WTC11 (cell line): ENCODE measurements at regions not wholly inside any gene's neighbourhood (a gene's known extent, or its start where the extent isn't known, plus 50 kb on each side); places are given as distances from the start of the nearest gene placed in this dataset.

Experiments used
- ATAC-seq: fragments of 200-7000 bp; cut with Tn5 transposase; 2 replicates; pipeline ENCODE4 v1.10.0; 2021; ENCODE audit warnings: mild to moderate bottlenecking, moderate library complexity
- CTCF ChIA-PET: fragments of 300-600 bp; sonication (Branson Sonifier 250); formaldehyde crosslinking; loops from one replicate; lab custom pipeline; 2021; ENCODE audit warnings: antibody characterized with exemption; lab: Charles Lee
- POLR2A ChIA-PET: fragments of 350-600 bp; sonication (Branson Sonifier 250); formaldehyde crosslinking; loops from one replicate; lab custom pipeline; 2021; ENCODE audit warnings: antibody characterized with exemption; lab: Charles Lee
- DNase-seq: peaks from one replicate; pipeline ENCODE4 v3.0.0; 2021; ENCODE audit warnings: low spot score
- H3K27ac Mint-ChIP-seq: 2 replicates; pipeline ENCODE4 v1.8.0; 2021; ENCODE audit warnings: mixed read lengths
- H3K27me3 Mint-ChIP-seq: 2 replicates; pipeline ENCODE4 v1.8.0; 2021; ENCODE audit warnings: low read depth, mild to moderate bottlenecking, moderate library complexity, mixed read lengths
- H3K36me3 Mint-ChIP-seq: 2 replicates; pipeline ENCODE4 v1.8.0; 2021; ENCODE audit warnings: mixed read lengths
- H3K4me1 Mint-ChIP-seq: 2 replicates; pipeline ENCODE4 v1.8.0; 2022; ENCODE audit warnings: mixed read lengths
- H3K4me3 Mint-ChIP-seq: 2 replicates; pipeline ENCODE4 v1.8.0; 2021; ENCODE audit warnings: mild to moderate bottlenecking, moderate library complexity, mixed read lengths
- H3K9me3 Mint-ChIP-seq: 2 replicates; pipeline ENCODE4 v1.8.0; 2021; ENCODE audit warnings: mixed read lengths
- ATF1 ChIP-seq: sonication (generic); formaldehyde crosslinking; IDR thresholded peaks from 2 replicates; pipeline ENCODE4 v1.8.1; 2023; ENCODE audit warnings: mild to moderate bottlenecking, moderate library complexity, missing genetic modification reagents
- CBFB ChIP-seq: sonication (generic); formaldehyde crosslinking; IDR thresholded peaks from 2 replicates; pipeline ENCODE4 v1.8.1; 2022; ENCODE audit warnings: mild to moderate bottlenecking, low read depth, missing genetic modification reagents
- ELF4 ChIP-seq: sonication (generic); formaldehyde crosslinking; IDR thresholded peaks from 2 replicates; pipeline ENCODE4 v1.8.1; 2022; ENCODE audit warnings: low read depth, mild to moderate bottlenecking, moderate library complexity, missing genetic modification reagents
- FOXP1 ChIP-seq: sonication (generic); formaldehyde crosslinking; IDR thresholded peaks from 2 replicates; pipeline ENCODE4 v1.8.0; 2022; ENCODE audit warnings: missing genetic modification reagents, mild to moderate bottlenecking, moderate library complexity, borderline replicate concordance
- GTF2I ChIP-seq: fragments of 250-450 bp; sonication (Bioruptor Pico); conservative IDR thresholded peaks from 2 replicates; pipeline ENCODE4 v1.4.0; 2021; ENCODE audit warnings: mild to moderate bottlenecking
- IRF2 ChIP-seq: sonication (generic); formaldehyde crosslinking; IDR thresholded peaks from 2 replicates; pipeline ENCODE4 v1.8.0; 2022; ENCODE audit warnings: low read depth, missing genetic modification reagents, borderline replicate concordance
- KAT7 ChIP-seq: sonication (generic); formaldehyde crosslinking; IDR thresholded peaks from 2 replicates; pipeline ENCODE4 v1.8.1; 2023; ENCODE audit warnings: missing genetic modification reagents, mild to moderate bottlenecking, borderline replicate concordance
- NFATC4 ChIP-seq: fragments of 250-450 bp; sonication (Bioruptor Pico); IDR thresholded peaks from 2 replicates; pipeline ENCODE4 v1.9.0; 2021; ENCODE audit warnings: mild to moderate bottlenecking
- NFYB ChIP-seq: sonication (generic); formaldehyde crosslinking; conservative IDR thresholded peaks from 2 replicates; pipeline ENCODE4 v1.8.0; 2022; ENCODE audit warnings: low read depth, missing genetic modification reagents
- NR2C2 ChIP-seq: sonication (generic); formaldehyde crosslinking; IDR thresholded peaks from 2 replicates; pipeline ENCODE4 v1.8.0; 2022; ENCODE audit warnings: mild to moderate bottlenecking, missing genetic modification reagents
- NR3C1 ChIP-seq: sonication (generic); formaldehyde crosslinking; conservative IDR thresholded peaks from 2 replicates; pipeline ENCODE4 v1.8.1; 2023; ENCODE audit warnings: low read depth, mild to moderate bottlenecking, missing genetic modification reagents
- RORB ChIP-seq: fragments of 250-450 bp; sonication (Bioruptor Pico); IDR thresholded peaks from 2 replicates; pipeline ENCODE4 v1.9.0; 2021; ENCODE audit warnings: mild to moderate bottlenecking
- SP1 ChIP-seq: sonication (generic); formaldehyde crosslinking; conservative IDR thresholded peaks from 2 replicates; pipeline ENCODE4 v1.8.1; 2022; ENCODE audit warnings: missing genetic modification reagents
- ZNF232 ChIP-seq: sonication (generic); formaldehyde crosslinking; IDR thresholded peaks from 2 replicates; pipeline ENCODE4 v1.8.0; 2022; ENCODE audit warnings: mild to moderate bottlenecking, missing genetic modification reagents
- ZNF396 ChIP-seq: fragments of 250-450 bp; sonication (Bioruptor Pico); IDR thresholded peaks from 2 replicates; pipeline ENCODE4 v1.8.0; 2021; ENCODE audit warnings: mild to moderate bottlenecking, moderate library complexity, borderline replicate concordance
- ZNF423 ChIP-seq: fragments of 250-450 bp; sonication (Bioruptor Pico); IDR thresholded peaks from 2 replicates; pipeline ENCODE4 v2.1.2; 2022; ENCODE audit warnings: mild to moderate bottlenecking, moderate library complexity
- TF ChIP-seq, protein P1 (sequence below): sonication (generic); formaldehyde crosslinking; IDR thresholded peaks from 2 replicates; pipeline ENCODE4 v1.8.1; 2023; ENCODE audit warnings: mild to moderate bottlenecking, missing genetic modification reagents
- TF ChIP-seq, protein P2 (sequence below): sonication (generic); formaldehyde crosslinking; IDR thresholded peaks from 2 replicates; pipeline ENCODE4 v1.8.0; 2022; ENCODE audit warnings: mild to moderate bottlenecking, missing genetic modification reagents
- TF ChIP-seq, protein P3 (sequence below): sonication (generic); formaldehyde crosslinking; IDR thresholded peaks from 2 replicates; pipeline ENCODE4 v1.8.1; 2022; ENCODE audit warnings: missing genetic modification reagents, borderline replicate concordance
- TF ChIP-seq, protein P4 (sequence below): sonication (generic); formaldehyde crosslinking; IDR thresholded peaks from 2 replicates; pipeline ENCODE4 v1.8.1; 2023; ENCODE audit warnings: mild to moderate bottlenecking, moderate library complexity, missing genetic modification reagents

DNA sequence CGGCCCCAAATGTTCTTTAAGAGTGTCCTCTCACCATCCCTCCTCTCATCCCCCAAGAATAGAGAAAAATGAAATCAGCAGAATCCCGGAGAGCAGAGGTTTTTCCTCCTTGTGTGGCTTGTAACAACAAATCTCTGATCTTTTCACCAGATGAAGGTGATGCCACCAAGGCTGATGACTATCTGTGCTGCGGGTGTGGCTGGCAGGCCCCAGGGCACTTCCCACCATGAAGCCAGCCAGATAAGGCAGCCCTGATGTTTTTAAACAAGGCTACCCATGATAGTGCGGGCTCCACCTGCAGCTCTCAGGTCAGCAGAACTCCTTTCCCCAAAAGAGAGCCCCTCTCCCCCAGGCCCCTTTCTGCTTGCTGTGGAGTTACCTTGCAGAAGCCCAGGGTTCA, 58.0 kb upstream of the PARP11 start:
- H3K4me3 Mint-ChIP-seq: no peak overlapping the region
- no peak overlapping the region for H3K27ac Mint-ChIP-seq
- CTCF ChIA-PET: interaction anchor here (1.0 kb wide), 1 partner anchor 33 kb away, joined by 3 read pairs; no protein-coding TSS in a partner anchor
- H3K27me3 Mint-ChIP-seq: no peaks in the 10 kb centered on the region; the same call in 1 of the 2 replicates
- peaks cover 8% of the 10 kb centered on the region for H3K9me3 Mint-ChIP-seq
- ATAC-seq (no peak), DNase-seq (no peak)
- peaks cover 38% of the 10 kb centered on the region for H3K4me1 Mint-ChIP-seq
- no peaks in the 10 kb centered on the region for H3K36me3 Mint-ChIP-seq
- TF ChIP-seq ZNF423 (CRISPR knock-in tag): no peak
- no peak for TF ChIP-seq FOXP1
- no peak for TF ChIP-seq ELF4 (CRISPR knock-in tag)
- TF ChIP-seq NR2C2 (CRISPR knock-in tag): no peak
- no peak for TF ChIP-seq KAT7 (CRISPR knock-in tag)
- no peak for TF ChIP-seq NFATC4
- TF ChIP-seq CBFB (CRISPR knock-in tag): no peak
- TF ChIP-seq IRF2: no peak
- TF ChIP-seq, protein P1, sequence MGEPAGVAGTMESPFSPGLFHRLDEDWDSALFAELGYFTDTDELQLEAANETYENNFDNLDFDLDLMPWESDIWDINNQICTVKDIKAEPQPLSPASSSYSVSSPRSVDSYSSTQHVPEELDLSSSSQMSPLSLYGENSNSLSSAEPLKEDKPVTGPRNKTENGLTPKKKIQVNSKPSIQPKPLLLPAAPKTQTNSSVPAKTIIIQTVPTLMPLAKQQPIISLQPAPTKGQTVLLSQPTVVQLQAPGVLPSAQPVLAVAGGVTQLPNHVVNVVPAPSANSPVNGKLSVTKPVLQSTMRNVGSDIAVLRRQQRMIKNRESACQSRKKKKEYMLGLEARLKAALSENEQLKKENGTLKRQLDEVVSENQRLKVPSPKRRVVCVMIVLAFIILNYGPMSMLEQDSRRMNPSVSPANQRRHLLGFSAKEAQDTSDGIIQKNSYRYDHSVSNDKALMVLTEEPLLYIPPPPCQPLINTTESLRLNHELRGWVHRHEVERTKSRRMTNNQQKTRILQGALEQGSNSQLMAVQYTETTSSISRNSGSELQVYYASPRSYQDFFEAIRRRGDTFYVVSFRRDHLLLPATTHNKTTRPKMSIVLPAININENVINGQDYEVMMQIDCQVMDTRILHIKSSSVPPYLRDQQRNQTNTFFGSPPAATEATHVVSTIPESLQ (CRISPR knock-in tag): no peak
- TF ChIP-seq SP1 (CRISPR knock-in tag): no peak
- TF ChIP-seq ZNF232: no peak
- no peak for TF ChIP-seq NFYB (CRISPR knock-in tag)
- TF ChIP-seq NR3C1 (CRISPR knock-in tag): no peak
- TF ChIP-seq, protein P2, sequence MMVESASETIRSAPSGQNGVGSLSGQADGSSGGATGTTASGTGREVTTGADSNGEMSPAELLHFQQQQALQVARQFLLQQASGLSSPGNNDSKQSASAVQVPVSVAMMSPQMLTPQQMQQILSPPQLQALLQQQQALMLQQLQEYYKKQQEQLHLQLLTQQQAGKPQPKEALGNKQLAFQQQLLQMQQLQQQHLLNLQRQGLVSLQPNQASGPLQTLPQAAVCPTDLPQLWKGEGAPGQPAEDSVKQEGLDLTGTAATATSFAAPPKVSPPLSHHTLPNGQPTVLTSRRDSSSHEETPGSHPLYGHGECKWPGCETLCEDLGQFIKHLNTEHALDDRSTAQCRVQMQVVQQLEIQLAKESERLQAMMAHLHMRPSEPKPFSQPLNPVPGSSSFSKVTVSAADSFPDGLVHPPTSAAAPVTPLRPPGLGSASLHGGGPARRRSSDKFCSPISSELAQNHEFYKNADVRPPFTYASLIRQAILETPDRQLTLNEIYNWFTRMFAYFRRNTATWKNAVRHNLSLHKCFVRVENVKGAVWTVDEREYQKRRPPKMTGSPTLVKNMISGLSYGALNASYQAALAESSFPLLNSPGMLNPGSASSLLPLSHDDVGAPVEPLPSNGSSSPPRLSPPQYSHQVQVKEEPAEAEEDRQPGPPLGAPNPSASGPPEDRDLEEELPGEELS (CRISPR knock-in tag): no peak
- TF ChIP-seq RORB: no peak
- no peak for TF ChIP-seq ZNF396 (CRISPR knock-in tag)
- TF ChIP-seq, protein P3, sequence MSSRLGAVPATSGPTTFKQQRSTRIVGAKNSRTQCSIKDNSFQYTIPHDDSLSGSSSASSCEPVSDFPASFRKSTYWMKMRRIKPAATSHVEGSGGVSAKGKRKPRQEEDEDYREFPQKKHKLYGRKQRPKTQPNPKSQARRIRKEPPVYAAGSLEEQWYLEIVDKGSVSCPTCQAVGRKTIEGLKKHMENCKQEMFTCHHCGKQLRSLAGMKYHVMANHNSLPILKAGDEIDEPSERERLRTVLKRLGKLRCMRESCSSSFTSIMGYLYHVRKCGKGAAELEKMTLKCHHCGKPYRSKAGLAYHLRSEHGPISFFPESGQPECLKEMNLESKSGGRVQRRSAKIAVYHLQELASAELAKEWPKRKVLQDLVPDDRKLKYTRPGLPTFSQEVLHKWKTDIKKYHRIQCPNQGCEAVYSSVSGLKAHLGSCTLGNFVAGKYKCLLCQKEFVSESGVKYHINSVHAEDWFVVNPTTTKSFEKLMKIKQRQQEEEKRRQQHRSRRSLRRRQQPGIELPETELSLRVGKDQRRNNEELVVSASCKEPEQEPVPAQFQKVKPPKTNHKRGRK (CRISPR knock-in tag): no peak
- TF ChIP-seq, protein P4, sequence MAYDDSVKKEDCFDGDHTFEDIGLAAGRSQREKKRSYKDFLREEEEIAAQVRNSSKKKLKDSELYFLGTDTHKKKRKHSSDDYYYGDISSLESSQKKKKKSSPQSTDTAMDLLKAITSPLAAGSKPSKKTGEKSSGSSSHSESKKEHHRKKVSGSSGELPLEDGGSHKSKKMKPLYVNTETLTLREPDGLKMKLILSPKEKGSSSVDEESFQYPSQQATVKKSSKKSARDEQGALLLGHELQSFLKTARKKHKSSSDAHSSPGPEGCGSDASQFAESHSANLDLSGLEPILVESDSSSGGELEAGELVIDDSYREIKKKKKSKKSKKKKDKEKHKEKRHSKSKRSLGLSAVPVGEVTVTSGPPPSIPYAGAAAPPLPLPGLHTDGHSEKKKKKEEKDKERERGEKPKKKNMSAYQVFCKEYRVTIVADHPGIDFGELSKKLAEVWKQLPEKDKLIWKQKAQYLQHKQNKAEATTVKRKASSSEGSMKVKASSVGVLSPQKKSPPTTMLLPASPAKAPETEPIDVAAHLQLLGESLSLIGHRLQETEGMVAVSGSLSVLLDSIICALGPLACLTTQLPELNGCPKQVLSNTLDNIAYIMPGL (CRISPR knock-in tag): no peak
- TF ChIP-seq GTF2I (CRISPR knock-in tag): no peak
- no peak for TF ChIP-seq ATF1 (CRISPR knock-in tag)
- TF ChIP-seq, all 79 proteins: peak for 0
- POLR2A ChIA-PET: no interaction called here
